ENCODE measurements at regions not wholly inside any gene's neighbourhood (a gene's known extent, or its start where the extent isn't known, plus 50 kb on each side); places are given as distances from the start of the nearest gene placed in this dataset.

- no peaks in the 10 kb centered on the region for H3K9me3 ChIP-seq (ENCODE audit: control insufficient read depth, insufficient read depth, low read depth, low read length)
- ChIA-PET POLR2A (no interaction called here), CTCF (no interaction called here)
- H3K36me3 ChIP-seq (ENCODE audit: control insufficient read depth, insufficient read depth, low read length) = no peaks in the 10 kb centered on the region
- H3K27me3 ChIP-seq (ENCODE audit: control insufficient read depth, insufficient read depth, low read length) = no peaks in the 10 kb centered on the region
- H3K4me1 ChIP-seq (ENCODE audit: control insufficient read depth, insufficient read depth, low read length) = no peaks in the 10 kb centered on the region
- no peak overlapping the region for H3K27ac ChIP-seq (ENCODE audit: low read length)
- ATAC-seq (no peak), DNase-seq (ENCODE audit: low read depth, low spot score) (no peak)
- intact Hi-C loops (cut with micrococcal nuclease; ENCODE audit: unreplicated experiment) = no loop called here
- TF ChIP-seq TCF7L2 (IDR thresholded peaks at IDR 0.05; ENCODE audit: low read depth, low read length) (no peak), REST (IDR thresholded peaks at IDR 0.05; ENCODE audit: insufficient read depth in 1 of 2, low read depth in 2 of 2, low read length in 1 of 2) (no peak), CTCF (IDR thresholded peaks at IDR 0.05) (no peak), SIN3A (IDR thresholded peaks at IDR 0.05; ENCODE audit: borderline replicate concordance, insufficient read depth, low read depth, low read length) (no peak), POLR2AphosphoS5 (IDR thresholded peaks at IDR 0.05; ENCODE audit: low read depth, low read length) (no peak)
- no TSS peak for BruUV-seq (replicated peaks)
- in situ Hi-C loops (cut with HindIII; ENCODE audit: low pct_unique_long_range_greater_than_20kb, low sequenced_read_pairs) = no loop called here
- no peak overlapping the region for H3K4me3 ChIP-seq (ENCODE audit: low read depth in 2 of 2, low read length in 2 of 2)
Observed at GRCh38 chr1:119227456-119227855, 87.0 kb upstream of the WARS2 start.

- DNase-seq (ENCODE audit: low read depth, low spot score) (no peak), ATAC-seq (no peak)
- in situ Hi-C loops (cut with HindIII; ENCODE audit: low pct_unique_long_range_greater_than_20kb, low sequenced_read_pairs) (no loop called here), intact Hi-C loops (cut with micrococcal nuclease; ENCODE audit: unreplicated experiment) (no loop called here)
- Histone ChIP-seq H3K4me1 (ENCODE audit: control insufficient read depth, insufficient read depth, low read length) (no peaks in the 10 kb centered on the region), H3K9me3 (ENCODE audit: control insufficient read depth, insufficient read depth, low read depth, low read length) (no peaks in the 10 kb centered on the region), H3K36me3 (ENCODE audit: control insufficient read depth, insufficient read depth, low read length) (no peaks in the 10 kb centered on the region), H3K27me3 (ENCODE audit: control insufficient read depth, insufficient read depth, low read length) (no peaks in the 10 kb centered on the region), H3K27ac (ENCODE audit: low read length) (no peak overlapping the region), H3K4me3 (ENCODE audit: low read depth in 2 of 2, low read length in 2 of 2) (no peak overlapping the region)
- ChIA-PET CTCF (no interaction called here), POLR2A (no interaction called here)
- no peak for TF ChIP-seq REST (IDR thresholded peaks at IDR 0.05; ENCODE audit: insufficient read depth in 1 of 2, low read depth in 2 of 2, low read length in 1 of 2)
- TF ChIP-seq CTCF (IDR thresholded peaks at IDR 0.05) = no peak
- TF ChIP-seq SIN3A (IDR thresholded peaks at IDR 0.05; ENCODE audit: borderline replicate concordance, insufficient read depth, low read depth, low read length) = no peak
- TF ChIP-seq POLR2AphosphoS5 (IDR thresholded peaks at IDR 0.05; ENCODE audit: low read depth, low read length) = no peak
- no peak for TF ChIP-seq TCF7L2 (IDR thresholded peaks at IDR 0.05; ENCODE audit: low read depth, low read length)
- BruUV-seq (replicated peaks) = no TSS peak
Observed at GRCh38 chr1:119228335-119229080, 88.1 kb upstream of the WARS2 start.

Data from Panc1 (cell line).